ENCODE measurements at regions not wholly inside any gene's neighbourhood (a gene's known extent, or its start where the extent isn't known, plus 50 kb on each side); places are given as distances from the start of the nearest gene placed in this dataset.
"Not testable (repeated sequence)": the region's sequence is repeated elsewhere in the genome, so short reads cannot be mapped to it uniquely, and the experiment has no call there.

- TF ChIP-seq CTCF (IDR thresholded peaks at IDR 0.05; ENCODE audit: control insufficient read depth, extremely low read depth, insufficient read depth) = no peak
- DNase-seq (ENCODE audit: low read depth) = no peak
- no peak overlapping the region for H3K4me3 ChIP-seq (ENCODE audit: low read depth, low read length)
Measured at GRCh38 chrX:128961290-128961689, 562.0 kb downstream of the SMARCA1 start.

- H3K4me3 ChIP-seq (ENCODE audit: low read depth, low read length); DNase-seq (ENCODE audit: low read depth): not testable (repeated sequence)
Measured at GRCh38 chrX:128954697-128955096, 568.6 kb downstream of the SMARCA1 start.

GRCh38 chrX:128931071-128931470, 592.2 kb downstream of the SMARCA1 start:
- no peak overlapping the region for H3K4me3 ChIP-seq (ENCODE audit: low read depth, low read length)
- no peak for TF ChIP-seq CTCF (IDR thresholded peaks at IDR 0.05; ENCODE audit: control insufficient read depth, extremely low read depth, insufficient read depth)
- DNase-seq (ENCODE audit: low read depth) = peak; percentile 62

- H3K4me3 ChIP-seq (ENCODE audit: low read depth, low read length) = no peak overlapping the region
- DNase-seq (ENCODE audit: low read depth) = peak; percentile 94
- TF ChIP-seq CTCF (IDR thresholded peaks at IDR 0.05; ENCODE audit: control insufficient read depth, extremely low read depth, insufficient read depth) = no peak
Measured at GRCh38 chrX:128929271-128930057, 593.8 kb downstream of the SMARCA1 start.

GRCh38 chrX:128928636-128929035, 594.7 kb downstream of the SMARCA1 start:
- no peak overlapping the region for H3K4me3 ChIP-seq (ENCODE audit: low read depth, low read length)
- no peak for TF ChIP-seq CTCF (IDR thresholded peaks at IDR 0.05; ENCODE audit: control insufficient read depth, extremely low read depth, insufficient read depth)
- no peak for DNase-seq (ENCODE audit: low read depth)

GRCh38 chrX:128927363-128927762, 595.9 kb downstream of the SMARCA1 start:
- no peak overlapping the region for H3K4me3 ChIP-seq (ENCODE audit: low read depth, low read length)
- no peak for TF ChIP-seq CTCF (IDR thresholded peaks at IDR 0.05; ENCODE audit: control insufficient read depth, extremely low read depth, insufficient read depth)
- DNase-seq (ENCODE audit: low read depth) = no peak

GRCh38 chrX:128906753-128907152, 616.5 kb downstream of the SMARCA1 start:
- no peak for DNase-seq (ENCODE audit: low read depth)
- no peak for TF ChIP-seq CTCF (IDR thresholded peaks at IDR 0.05; ENCODE audit: control insufficient read depth, extremely low read depth, insufficient read depth)
- no peak overlapping the region for H3K4me3 ChIP-seq (ENCODE audit: low read depth, low read length)

Data from LNCaP clone FGC (cell line).